SW 1271 (cell line): ENCODE measurements at regions not wholly inside any gene's neighbourhood (a gene's known extent, or its start where the extent isn't known, plus 50 kb on each side); places are given as distances from the start of the nearest gene placed in this dataset.

ENCODE experiments used
- DNase-seq, 2 experiments: peaks; one replicate each; lab custom pipeline; 2025; lab: John Stamatoyannopoulos, UW

DNA sequence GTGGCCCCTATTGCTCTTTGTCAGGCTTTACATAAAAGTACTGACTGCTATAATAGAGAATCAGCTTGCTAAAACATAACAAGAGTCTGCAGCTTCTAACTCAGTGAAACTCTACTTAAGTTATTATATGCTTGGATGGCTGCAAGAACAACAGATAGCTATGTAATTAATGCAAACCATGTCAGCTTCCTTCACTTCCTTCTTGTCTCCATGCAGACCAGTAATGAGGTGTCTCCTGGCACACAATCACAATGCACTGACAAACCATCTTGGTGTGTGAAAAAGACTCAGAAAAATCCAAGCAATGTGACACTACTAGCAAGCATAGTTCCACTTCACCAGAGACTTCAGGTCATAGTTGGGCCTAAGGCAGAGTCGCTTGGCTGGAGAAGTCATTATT is 2068.9 kb upstream of the PIK3C3 start:
- no peak for DNase-seq

DNA sequence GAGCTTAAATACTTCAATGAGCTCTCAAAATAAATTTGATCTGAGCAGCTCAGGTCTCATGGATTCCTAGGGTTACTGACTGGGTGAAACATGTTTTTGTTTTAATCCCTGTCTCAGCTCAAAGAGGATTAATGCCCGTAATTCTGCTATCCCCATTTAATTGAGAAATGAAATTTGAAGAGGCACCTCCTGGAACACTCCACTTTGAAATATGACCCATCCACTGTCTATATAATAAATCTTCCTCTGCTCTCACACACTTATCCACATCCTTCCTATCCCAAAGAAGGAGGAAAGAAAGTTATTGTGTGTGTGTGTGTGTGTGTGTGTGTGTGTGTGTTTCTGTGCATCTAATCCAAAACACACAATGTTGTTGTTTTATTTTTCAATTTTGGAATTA is 2082.4 kb upstream of the PIK3C3 start:
- no peak for DNase-seq

DNA sequence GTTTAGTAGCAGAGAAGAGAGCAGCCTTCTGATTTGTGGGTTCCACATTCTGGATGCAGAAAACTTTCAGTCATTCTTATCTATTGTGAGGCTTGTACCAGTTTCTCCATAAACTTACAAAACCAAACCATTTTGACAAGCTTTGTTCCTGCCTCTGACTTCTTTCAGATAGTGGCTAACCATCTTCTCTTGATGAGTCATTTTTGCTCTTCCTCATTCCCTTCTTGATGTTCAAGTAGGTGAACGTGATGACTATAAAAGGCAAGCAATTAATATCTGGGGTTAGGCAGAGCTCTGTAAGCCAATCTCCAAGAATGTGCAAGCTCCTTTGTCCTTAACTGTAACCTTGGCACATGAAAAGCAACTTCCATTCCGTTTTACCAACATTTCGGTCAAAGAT is 2083.1 kb upstream of the PIK3C3 start:
- DNase-seq = no peak

DNA sequence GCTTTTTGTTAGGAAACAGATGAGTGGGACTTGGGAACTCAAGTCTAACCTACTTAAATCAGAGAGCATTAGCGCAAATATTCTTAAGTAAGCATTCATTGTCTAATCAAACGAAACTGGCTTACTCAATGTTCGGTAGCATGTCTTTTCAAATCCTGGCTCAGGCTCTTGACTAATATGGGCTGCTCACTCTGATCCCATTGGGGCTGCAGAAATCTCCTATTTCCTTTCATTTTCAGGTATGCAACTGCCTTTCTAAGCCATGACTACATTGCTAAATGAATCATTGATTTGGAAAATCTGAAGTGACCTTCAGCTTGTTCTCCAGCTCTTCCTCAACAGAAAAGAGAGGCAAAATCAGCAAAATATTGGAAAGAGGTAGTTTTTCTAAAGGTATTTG is 2084.4 kb upstream of the PIK3C3 start:
- no peak for DNase-seq

DNA sequence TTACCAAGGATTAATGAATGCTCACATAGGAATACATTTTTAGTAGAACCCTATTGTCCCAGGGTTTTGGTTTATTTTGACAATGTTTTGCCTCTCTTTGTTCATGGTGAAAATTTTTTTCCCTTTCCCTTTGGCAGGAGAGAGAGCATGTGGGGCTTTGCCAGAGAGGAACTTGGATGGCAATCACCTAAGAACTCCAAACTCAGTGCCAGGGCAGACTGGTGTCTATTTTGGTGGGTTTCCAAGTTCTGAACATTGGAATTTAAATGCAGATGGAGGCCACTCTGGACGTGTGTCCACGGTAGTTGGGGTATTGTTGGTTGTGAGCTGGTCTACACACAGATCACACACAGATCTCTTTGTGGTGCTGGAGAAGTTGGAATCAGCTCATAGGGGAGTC is 2091.1 kb upstream of the PIK3C3 start:
- DNase-seq = no peak

DNA sequence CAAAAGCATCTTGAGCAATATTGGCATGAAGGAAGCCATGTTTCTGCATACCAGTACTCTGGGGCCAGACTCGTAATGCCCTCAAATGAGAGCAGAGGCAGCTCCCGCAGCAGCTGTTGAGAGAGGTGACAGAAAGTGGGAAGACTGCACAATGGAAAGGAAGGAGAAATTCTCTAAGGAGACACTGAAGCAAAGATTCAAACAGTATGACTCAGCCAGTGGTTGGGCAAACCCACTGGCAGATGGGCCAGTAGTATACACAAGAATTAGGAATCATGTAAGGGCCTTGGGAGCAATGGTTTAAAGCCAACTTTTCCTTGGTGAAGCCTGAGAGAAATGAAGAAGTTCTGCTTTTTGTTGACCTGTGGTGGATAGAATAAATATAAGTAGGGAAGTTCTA is 2092.7 kb upstream of the PIK3C3 start:
- no peak for DNase-seq

DNA sequence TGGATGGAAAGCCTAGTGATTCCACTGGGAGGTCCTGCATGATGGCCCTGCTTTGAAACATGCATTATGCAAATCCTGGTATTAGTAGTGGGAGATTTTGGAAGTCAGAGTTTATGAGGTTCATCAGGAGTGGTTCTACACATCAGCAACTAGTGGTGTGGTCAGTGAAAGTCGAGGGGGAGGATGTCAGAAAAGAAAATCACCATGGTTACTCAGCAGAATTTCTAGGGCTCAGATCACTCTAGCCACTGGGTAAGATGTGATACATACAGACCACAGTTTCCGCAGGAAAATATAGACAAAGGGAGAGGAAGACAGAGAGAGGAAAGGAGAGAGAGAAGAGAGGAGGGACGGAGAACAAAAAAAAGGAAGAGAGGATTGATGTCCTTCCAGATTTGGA is 2100.7 kb upstream of the PIK3C3 start:
- DNase-seq = no peak

DNA sequence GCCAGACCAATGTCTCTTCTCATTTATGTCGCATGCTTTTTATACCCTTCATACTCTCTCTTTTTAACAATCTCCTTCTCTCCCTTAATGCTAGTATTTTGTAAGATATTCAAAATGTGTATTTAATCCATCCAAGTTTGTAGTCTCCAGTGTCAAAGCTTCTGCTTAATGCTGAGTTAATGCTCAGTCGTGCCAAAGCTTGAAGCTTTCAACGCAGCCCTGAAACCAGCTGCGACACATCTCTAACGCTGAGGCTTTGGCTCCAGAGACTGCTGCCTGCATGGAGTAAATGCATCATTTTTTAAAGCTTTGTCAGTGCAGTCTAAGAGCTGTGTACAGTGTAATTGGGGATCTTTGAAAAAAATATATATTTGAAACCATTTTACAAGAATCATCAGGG is 2108.8 kb upstream of the PIK3C3 start:
- no peak for DNase-seq

DNA sequence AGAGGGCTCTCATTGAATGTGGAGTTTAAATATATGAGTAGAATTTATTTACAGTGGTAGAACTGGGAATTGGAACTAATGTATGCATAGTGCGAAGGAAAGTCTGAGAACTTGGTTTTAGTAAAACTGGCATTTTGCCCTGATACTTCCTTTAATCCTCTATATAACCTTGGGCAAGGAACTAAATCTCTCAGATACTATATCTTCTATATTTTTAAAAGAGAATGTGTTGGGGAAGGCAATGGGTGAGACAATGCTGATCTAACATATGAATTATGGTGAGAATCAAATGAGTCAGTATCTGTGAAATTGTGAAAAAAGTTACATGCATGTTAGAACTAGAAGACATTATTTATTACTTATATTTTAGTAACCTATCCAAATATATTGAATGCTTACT is 2109.4 kb upstream of the PIK3C3 start:
- no peak for DNase-seq

DNA sequence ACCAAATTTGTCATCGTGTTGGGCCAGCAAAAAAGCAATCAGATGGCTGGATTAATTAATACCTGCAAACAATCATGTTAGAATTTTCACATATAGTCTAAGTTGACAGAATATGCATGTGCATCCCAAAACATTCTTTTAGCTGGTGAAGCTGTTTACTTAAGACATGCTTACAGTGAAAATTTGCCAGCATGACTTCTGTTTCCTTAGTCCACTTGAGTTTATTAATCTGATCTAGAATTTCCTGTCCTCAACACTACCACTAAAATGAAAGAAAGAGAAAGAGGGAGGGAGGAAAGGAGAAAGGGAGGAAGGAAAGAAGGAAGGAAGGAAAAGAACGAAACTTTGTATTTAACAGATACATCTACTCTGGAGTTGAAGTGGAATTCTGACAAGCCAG is 2109.9 kb upstream of the PIK3C3 start:
- no peak for DNase-seq

DNA sequence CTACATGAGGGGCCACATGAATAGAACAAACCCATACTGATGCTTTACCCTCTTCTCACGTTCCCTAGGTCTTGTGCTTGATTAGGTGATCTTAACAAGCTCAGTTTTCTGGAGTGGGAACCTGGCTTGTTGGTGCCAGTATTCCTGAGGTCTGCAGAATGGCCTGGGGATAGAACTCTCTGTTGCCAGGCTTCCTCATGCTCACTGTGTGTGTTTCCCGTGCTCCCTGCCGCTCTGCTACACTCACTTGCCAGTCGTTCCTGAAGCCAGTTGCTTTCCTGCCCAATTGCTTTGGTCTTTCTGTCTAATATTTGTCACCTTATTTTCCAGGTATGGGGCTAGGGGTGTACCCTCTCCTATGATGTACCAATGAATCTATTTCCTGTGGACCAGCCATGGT is 2111.5 kb upstream of the PIK3C3 start:
- no peak for DNase-seq

DNA sequence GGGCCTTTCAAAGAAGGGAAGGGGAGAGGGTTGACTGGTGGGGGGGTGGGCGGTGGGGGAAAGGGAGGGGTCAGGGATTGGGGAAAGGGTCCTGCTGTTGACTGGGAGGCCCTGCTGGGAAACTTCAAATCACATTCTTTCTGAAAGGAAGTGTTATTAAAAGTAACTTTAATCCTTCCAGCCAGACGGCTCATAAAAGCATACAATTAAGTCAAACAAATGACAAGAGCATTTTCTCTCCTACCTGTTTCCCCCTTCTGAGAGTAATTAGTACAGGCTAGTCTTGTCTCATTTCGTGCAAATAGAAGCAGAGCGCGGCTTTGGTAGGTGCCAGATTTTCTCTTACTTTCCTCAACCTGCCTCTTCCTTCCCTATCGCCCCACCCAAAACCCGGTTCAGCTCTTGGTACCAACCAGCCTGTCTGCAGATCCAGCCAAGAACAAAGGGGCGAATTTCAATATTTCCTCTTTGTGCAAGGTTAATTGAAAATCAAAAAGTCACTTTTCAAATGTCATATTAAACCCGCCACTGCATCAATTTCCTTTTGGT is 2112.6 kb upstream of the PIK3C3 start:
- DNase-seq = no peak

DNA sequence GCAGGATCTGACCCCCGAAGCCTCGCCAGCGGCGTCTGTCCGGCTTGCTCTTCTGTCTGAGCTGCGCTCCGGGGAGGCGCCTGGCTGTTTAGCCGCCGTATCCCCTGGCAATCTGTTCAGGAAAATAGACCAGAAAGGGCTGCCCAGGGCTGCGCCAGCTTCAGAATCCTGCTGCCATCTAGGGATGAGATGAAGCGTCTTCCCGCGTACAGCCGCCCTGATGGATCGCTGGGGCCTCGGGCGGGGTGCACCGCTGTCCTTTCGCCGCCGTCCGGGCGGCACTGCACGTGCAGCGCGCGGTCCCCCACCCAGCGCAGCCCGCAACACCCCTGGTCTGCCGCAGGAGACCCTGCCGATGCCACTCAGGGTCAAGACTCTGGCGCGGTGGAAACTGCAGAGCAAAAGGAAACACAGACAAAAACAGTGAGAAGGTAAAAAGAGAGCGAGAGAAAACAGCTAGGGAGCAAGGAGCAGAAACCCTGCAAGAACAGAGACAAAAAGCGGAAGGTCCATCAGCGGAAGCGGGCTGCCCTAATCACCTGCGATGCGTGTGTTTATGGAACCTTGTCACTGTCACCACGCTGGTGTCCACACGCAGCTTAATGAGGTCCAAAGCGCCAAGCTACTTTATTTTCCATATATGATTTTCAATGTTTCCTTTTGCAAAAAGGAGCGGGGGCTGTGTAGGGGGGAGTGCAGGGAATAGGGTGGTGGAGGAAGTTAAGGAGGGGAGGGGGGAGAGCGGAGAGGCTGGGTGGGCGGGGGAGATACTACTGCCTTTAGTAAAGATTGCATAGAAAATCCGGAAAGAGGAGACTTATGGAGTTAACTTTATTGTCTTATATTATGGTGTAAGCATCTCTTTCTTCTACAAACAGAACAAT is 2113.3 kb upstream of the PIK3C3 start:
- DNase-seq = peak in 1 of 2 experiments; percentile 34

DNA sequence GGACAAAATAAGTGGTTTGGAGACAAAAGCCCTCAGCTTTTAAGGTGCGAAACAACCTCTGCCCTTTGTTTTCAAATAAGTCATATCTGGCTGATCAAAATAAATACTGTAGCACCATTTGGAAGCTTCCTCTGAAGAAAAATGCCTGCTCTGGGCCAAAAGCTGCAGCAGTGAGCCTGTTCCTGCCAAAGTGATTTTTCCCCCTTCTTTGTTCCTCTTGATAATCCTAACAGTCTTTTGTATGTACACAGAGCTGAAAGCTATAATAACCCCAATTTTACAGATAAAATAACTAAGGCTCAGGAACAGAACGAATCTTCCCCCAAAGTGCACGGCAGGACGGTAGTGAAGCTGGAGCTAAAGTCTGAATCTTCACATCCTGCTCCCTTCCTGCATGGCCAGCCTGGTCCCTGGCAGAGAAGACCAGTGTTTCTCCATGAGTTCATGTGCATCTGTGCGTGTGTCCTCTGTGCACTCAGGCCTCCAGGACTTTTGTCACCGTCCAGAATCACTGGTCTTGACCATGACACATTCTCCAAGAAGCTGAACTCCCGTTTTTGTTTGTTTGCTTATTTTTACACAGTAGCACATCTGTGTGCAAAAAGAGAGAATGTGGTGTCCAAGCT is 2114.1 kb upstream of the PIK3C3 start:
- no peak for DNase-seq

DNA sequence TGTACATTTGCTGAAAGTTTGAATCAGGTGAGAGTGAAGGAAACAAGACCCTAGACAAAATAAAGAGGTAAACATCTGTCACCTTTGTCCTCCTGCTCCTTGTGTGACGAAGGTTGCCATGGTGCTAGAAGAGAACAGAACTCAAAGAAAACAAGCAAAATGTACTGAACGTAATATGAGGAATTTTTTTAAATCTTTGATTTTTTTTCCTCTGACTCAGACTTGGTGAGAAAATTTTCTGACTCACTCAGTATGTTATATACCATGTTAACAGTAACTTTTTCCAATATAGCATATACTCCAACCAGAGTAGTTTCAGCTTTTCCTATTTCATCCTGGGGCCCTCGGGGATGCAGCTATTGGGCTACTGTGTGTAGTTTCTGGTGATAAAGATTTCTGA is 2114.6 kb upstream of the PIK3C3 start:
- no peak for DNase-seq

DNA sequence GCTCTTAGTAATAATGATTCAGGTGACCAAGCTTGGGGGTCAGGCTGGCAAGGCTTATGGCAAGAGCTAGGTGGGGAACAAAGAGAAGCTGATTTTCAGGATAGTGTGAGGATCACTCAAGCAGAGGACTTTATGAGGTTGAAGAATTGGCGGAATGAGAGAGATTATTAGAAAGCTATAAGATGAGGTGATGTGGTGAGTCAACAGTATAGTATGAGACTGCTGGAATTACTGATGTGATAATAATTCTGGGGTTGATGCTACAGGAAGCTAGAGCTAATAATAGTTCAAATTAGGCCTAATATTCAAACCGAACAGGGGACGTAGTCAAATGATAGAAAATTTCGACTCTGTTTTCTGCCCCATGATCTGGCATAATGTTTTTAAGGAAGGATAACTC is 2115.3 kb upstream of the PIK3C3 start:
- no peak for DNase-seq

DNA sequence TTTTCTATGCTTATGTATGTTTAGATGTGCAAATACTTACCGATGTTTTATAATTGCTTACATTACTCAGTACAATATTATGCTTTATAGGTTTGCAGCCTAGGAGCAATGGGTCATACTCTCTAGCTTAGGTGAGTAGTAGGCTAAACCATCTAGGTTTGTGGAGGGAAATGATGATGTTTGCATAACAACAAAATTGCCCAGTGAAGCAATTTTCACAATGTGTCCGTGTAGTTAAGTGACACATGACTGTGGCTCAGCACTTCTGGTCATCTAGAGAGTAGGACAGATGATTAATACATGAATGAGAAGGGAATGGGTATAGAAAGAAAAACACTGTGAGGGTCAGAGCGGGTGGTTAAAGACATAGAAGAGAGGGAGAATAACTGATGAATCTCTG is 2116.2 kb upstream of the PIK3C3 start:
- no peak for DNase-seq

DNA sequence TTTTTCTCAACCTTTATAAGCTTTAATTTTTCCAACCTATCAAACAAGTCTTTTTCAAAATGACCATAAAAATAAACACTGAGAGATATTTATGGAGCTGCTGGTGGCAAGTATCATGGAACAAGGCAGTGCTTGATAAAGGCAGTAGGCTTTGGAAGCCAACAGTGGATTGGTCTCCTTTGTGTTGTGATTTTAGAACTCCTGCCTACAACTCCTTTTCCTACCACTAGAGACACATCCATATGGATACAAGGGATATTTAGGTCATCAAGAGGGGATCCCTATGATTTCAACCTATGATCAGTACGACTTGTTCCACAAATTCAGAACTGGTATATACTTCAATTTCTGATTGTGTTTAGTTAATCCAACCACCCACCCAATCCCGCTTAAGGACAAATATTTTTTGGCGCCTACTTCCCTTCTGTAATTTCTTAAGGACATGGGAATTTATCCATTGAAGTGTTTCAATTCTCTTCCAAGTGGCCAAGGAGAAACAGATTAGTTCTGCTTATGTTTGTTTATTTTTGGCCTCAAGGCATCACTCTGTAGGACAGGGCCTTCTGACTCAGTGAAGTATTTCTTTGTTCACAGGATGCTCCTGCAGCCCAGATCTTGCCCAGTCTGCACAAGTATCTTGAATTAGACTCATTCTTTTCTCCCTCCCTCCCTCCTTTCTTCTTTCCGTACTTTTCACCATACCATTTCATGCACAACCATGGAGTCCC is 2119.6 kb upstream of the PIK3C3 start:
- DNase-seq = no peak

DNA sequence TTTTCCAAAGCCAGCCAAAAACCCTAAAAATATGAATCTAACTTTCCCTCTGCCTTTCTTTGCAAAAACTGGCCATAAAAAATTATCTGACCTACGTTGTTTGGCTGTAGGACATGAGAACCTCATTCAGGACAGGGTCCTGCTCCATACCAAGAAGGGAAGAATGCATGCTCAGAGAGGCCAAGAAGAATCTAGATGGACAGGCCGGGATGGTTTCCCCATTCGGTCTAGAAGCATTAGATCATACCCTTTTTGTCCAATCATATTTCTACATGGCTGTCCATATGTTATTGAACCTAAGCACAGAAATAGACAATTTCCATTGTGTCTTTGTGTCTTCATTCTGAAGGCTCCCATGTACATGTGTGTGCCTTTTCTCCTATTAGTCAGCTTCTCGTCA is 2120.4 kb upstream of the PIK3C3 start:
- DNase-seq = no peak

DNA sequence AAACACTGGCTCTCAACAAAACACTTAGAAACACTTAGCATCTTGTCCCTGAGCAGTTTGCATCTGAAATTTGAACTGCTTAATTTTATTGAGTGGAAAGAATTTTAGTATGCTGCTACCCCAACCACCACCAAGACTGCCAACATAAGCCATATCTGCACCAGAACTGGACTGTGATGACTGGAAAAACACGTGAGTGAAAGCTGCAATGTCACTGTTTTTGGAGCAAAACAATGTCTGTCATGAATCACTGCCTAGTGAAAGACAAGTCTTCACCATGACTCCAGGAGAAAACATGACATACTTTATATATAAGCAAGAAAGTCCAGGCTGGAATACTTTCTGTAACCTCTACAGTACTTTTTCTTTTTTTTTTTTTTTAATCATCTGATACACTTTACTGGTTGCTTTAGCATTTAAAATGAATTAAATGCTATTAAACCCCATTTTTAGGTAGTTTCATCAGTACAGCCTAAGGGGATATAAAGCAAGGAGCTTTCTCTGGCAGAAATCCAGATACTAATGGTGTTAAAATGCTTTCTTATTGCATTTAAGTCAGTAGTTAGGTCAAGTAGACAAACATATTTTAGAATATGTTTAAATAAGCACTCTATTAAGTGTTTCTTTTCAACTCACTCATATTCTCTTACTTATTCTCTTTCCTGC is 2129.4 kb upstream of the PIK3C3 start:
- DNase-seq = no peak

DNA sequence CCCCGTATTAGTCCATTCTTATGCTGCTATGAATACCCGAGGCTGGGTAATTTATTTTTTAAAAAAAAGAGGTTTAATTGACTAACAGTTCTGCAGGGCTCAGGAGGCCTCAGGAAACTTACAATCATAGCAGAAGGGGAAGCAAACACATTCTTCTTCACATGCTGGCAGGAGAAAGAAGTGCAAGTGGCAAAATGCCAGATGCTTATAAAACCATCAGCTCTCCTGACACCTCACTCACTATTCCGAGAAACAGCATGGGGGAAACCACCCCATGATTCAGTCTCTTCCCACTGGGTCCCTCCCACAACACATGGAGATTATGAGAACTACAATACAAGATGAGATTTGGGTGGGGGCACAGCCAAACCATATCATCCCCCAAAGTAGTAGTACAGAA is 2148.5 kb upstream of the PIK3C3 start:
- DNase-seq = no peak

DNA sequence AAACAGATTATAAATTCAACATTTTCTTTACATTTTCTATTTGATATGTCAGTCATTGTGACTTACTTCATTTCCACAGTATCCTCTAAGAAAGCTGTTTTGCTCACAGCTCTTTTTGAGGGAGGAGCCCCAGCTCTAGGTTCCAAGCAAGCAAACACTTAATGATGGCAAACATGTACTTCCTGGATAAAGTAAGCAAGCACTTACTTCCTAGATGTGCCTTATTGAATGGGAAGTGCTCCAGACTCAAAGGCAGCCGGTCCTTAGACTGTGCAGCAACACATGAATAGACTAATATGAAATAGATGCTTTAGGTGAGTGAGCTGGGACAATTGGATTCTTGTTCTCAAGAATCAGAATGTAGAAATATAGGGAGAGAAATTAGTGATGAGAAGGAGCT is 2149.8 kb upstream of the PIK3C3 start:
- no peak for DNase-seq
